Naive B cell (primary cell): ENCODE measurements at regions not wholly inside any gene's neighbourhood (a gene's known extent, or its start where the extent isn't known, plus 50 kb on each side); places are given as distances from the start of the nearest gene placed in this dataset.

Experiments
- ATAC-seq, 2 donors: fragments of 150-1000 bp; cut with Tn5 transposase; 2 replicates each; pipeline ENCODE4 v1.10.0; 2021; ENCODE audit warnings: low read depth in 2 of 2, mild to moderate bottlenecking in 2 of 2, moderate library complexity in 2 of 2
- DNase-seq: peaks from one replicate; pipeline ENCODE4 v3.0.0; 2022
- H3K27ac Mint-ChIP-seq, 6 donors: one replicate each; pipeline ENCODE4 v1.8.0; 2020 to 2022; ENCODE audit warnings: mild to moderate bottlenecking in 6 of 6, mixed read lengths in 6 of 6, moderate library complexity in 5 of 6, inconsistent platforms in 2 of 6
- H3K27me3 Mint-ChIP-seq, 3 donors: one replicate each; pipeline ENCODE4 v1.8.0; 2021 to 2022; ENCODE audit warnings: mixed read lengths in 3 of 3, mild to moderate bottlenecking in 1 of 3
- H3K36me3 Mint-ChIP-seq, 2 donors: one replicate each; pipeline ENCODE4 v1.8.0; 2020 to 2022; ENCODE audit warnings: mixed read lengths in 2 of 2, inconsistent platforms in 1 of 2, mild to moderate bottlenecking in 1 of 2
- H3K4me1 Mint-ChIP-seq, 3 donors: one replicate each; pipeline ENCODE4 v1.8.0; 2020 to 2022; ENCODE audit warnings: mixed read lengths in 3 of 3, inconsistent platforms in 1 of 3, mild to moderate bottlenecking in 1 of 3, moderate library complexity in 1 of 3
- H3K4me3 Mint-ChIP-seq, 8 donors: one replicate each; pipeline ENCODE4 v1.8.0; 2020 to 2022; ENCODE audit warnings: mild to moderate bottlenecking in 8 of 8, mixed read lengths in 8 of 8, moderate library complexity in 8 of 8, inconsistent platforms in 2 of 8
- H3K9me3 Mint-ChIP-seq, 7 donors: one replicate each; pipeline ENCODE4 v1.8.0; 2020 to 2022; ENCODE audit warnings: mixed read lengths in 7 of 7, mild to moderate bottlenecking in 5 of 7, inconsistent platforms in 2 of 7, moderate library complexity in 1 of 7

DNA sequence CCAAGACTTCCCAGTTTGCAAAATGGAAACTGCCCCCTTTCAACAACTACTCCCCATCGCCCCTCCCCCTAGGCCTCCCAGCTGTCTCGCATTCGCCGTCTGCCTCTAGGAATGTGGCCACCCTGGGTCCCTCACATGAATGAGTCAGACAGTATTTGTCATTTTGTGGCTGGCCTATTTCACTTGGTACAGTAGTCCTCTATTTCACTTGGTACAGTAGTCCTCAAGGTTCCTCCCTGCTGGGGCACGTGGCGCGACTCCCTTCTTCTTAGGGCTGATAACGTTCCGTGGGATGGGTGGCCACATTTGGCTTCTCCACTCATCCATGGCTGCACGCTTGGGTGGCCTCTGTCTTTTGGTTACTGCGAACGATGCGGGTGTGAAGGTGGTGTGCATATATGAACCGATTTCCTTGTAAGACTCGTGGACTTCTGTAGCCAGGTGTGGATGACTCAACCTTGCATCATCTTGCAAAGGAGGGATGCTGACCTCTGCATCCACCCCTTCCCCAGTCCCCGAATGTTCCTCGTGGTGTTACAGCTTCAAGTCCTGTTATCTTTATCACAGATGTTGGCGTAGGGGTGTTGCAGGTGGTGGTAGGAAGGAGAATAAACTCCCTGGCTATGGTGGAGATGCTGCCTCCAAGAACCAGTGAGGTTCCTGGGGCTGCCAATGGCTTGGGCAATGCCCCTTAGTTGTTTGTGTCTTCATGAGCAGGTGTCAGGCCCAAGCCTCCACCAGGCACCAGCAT lies 112.1 kb upstream of the SOX1 start:
- no peak for DNase-seq
- H3K27me3 Mint-ChIP-seq, result no peaks in the 10 kb centered on the region
- ATAC-seq, result no peak

GRCh38 chr13:111955412-111956065 lies 111.4 kb upstream of the SOX1 start:
- H3K27ac Mint-ChIP-seq, result no peak overlapping the region
- no peaks in the 10 kb centered on the region for H3K36me3 Mint-ChIP-seq
- no peaks in the 10 kb centered on the region for H3K27me3 Mint-ChIP-seq
- DNase-seq, result no peak
- peaks cover 0 to 9% (median 5%) of the 10 kb centered on the region in 7 donors for H3K9me3 Mint-ChIP-seq
- ATAC-seq, result no peak
- H3K4me3 Mint-ChIP-seq, result no peak overlapping the region
- H3K4me1 Mint-ChIP-seq, result no peaks in the 10 kb centered on the region

More for the DNA sequence above, 112.1 kb upstream of the SOX1 start:
- no peak overlapping the region for H3K27ac Mint-ChIP-seq
- H3K4me1 Mint-ChIP-seq, result no peaks in the 10 kb centered on the region
- peaks cover 0 to 13% (median 6%) of the 10 kb centered on the region in 7 donors for H3K9me3 Mint-ChIP-seq
- peak overlapping the region in 1 of 8 donors; percentile 60 for H3K4me3 Mint-ChIP-seq
- H3K36me3 Mint-ChIP-seq, result no peaks in the 10 kb centered on the region

- DNase-seq, result no peak
Observed at GRCh38 chr13:111956261-111957151, 110.4 kb upstream of the SOX1 start.

GRCh38 chr13:111957913-111958450 lies 109.0 kb upstream of the SOX1 start:
- Mint-ChIP-seq H3K27me3 (no peaks in the 10 kb centered on the region), H3K36me3 (no peaks in the 10 kb centered on the region), H3K4me1 (no peaks in the 10 kb centered on the region), H3K27ac (no peak overlapping the region), H3K9me3 (peaks cover 0 to 2% (median 0%) of the 10 kb centered on the region in 7 donors), H3K4me3 (no peak overlapping the region)
- no peak for ATAC-seq
- DNase-seq, result no peak

More at GRCh38 chr13:111956261-111957151, 110.4 kb upstream of the SOX1 start:
- Mint-ChIP-seq H3K4me1 (no peaks in the 10 kb centered on the region), H3K4me3 (no peak overlapping the region), H3K9me3 (peaks cover 0 to 3% (median 0%) of the 10 kb centered on the region in 7 donors), H3K36me3 (no peaks in the 10 kb centered on the region), H3K27ac (no peak overlapping the region), H3K27me3 (no peaks in the 10 kb centered on the region)
- no peak for ATAC-seq

DNA sequence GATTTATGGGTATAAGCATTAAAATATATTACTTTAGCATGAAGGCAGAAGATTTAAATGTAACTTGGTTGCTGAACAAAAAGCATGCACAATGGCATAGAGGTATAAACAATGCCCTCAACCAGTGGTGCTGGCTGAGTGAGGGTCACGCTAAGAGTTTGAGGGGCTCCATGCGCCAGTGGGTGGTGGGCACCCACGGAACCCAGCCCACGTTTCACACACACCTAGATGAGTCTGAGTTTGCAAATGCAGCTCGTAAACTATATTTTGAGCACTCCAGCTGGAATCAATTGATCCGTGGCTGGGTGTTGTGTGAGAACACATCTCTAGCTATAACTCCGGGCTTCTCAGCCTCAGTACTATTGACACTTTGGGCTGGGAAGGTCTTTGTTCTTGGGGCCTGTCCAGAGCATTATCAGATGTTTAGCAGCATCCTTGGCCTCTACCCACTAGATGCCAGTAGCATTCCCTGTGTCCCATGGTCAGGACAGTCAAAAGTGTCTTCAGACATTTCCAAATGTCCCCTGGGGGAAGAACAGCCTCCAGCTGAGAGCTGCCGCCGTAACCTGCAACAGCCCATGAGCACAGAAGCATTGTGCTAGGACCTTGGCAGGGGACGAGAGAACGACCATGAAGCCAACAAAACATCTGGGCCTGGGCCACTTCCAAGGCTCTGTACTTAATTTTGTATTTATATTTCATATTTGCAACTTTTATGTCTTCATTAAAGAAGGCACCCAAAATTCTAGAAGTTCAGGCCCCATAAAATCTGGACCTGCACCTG lies 108.1 kb upstream of the SOX1 start:
- H3K4me3 Mint-ChIP-seq, result no peak overlapping the region
- no peaks in the 10 kb centered on the region for H3K36me3 Mint-ChIP-seq
- H3K9me3 Mint-ChIP-seq, result peaks cover 0 to 2% (median 0%) of the 10 kb centered on the region in 7 donors
- no peak for DNase-seq
- no peak overlapping the region for H3K27ac Mint-ChIP-seq
- ATAC-seq, result no peak
- no peaks in the 10 kb centered on the region for H3K4me1 Mint-ChIP-seq
- no peaks in the 10 kb centered on the region for H3K27me3 Mint-ChIP-seq

GRCh38 chr13:111960152-111960772 lies 106.7 kb upstream of the SOX1 start:
- Mint-ChIP-seq H3K36me3 (no peaks in the 10 kb centered on the region), H3K27ac (no peak overlapping the region), H3K4me3 (no peak overlapping the region), H3K9me3 (peaks cover 0 to 2% (median 0%) of the 10 kb centered on the region in 7 donors), H3K27me3 (no peaks in the 10 kb centered on the region), H3K4me1 (no peaks in the 10 kb centered on the region)
- ATAC-seq (no peak), DNase-seq (no peak)

DNA sequence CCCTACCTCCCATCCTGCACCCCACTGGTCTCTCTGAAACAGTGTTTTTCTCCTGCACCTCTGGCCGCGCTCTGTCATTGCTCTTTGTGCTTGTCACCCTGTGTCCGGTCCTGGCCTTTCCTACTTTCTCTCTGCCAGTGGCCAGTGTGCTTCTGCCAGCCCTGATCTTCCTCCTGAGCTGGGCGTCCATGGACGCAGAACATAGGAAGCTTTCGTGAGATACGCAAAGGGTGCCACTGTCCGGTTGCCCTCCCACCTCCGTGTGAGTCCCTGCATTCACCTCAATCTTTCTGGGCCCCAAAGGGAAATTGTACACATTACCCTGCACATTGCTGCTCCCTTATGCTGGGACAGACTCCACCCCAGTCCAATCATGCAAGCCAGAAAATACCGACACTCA lies 105.7 kb upstream of the SOX1 start:
- Mint-ChIP-seq H3K4me1 (no peaks in the 10 kb centered on the region), H3K9me3 (peaks cover 0 to 2% (median 0%) of the 10 kb centered on the region in 7 donors), H3K27me3 (no peaks in the 10 kb centered on the region), H3K27ac (no peak overlapping the region), H3K36me3 (no peaks in the 10 kb centered on the region), H3K4me3 (no peak overlapping the region)
- DNase-seq, result no peak
- ATAC-seq, result no peak

GRCh38 chr13:111961651-111962192 lies 105.2 kb upstream of the SOX1 start:
- no peaks in the 10 kb centered on the region for H3K27me3 Mint-ChIP-seq
- H3K36me3 Mint-ChIP-seq, result no peaks in the 10 kb centered on the region

GRCh38 chr13:111962431-111962891 lies 104.5 kb upstream of the SOX1 start:
- Mint-ChIP-seq H3K4me3 (no peak overlapping the region), H3K9me3 (peaks cover 0 to 2% (median 0%) of the 10 kb centered on the region in 7 donors), H3K27me3 (peaks cover 0 to 5% (median 2%) of the 10 kb centered on the region in 3 donors), H3K4me1 (no peaks in the 10 kb centered on the region), H3K27ac (no peak overlapping the region), H3K36me3 (no peaks in the 10 kb centered on the region)
- ATAC-seq (no peak), DNase-seq (no peak)

More at GRCh38 chr13:111961651-111962192, 105.2 kb upstream of the SOX1 start:
- Mint-ChIP-seq H3K9me3 (peaks cover 0 to 2% (median 0%) of the 10 kb centered on the region in 7 donors), H3K4me3 (no peak overlapping the region), H3K27ac (no peak overlapping the region), H3K4me1 (no peaks in the 10 kb centered on the region)
- DNase-seq (no peak), ATAC-seq (no peak)

GRCh38 chr13:111963031-111963430 lies 103.9 kb upstream of the SOX1 start:
- peaks cover 0 to 8% (median 5%) of the 10 kb centered on the region in 3 donors for H3K27me3 Mint-ChIP-seq
- ATAC-seq (no peak), DNase-seq (no peak)
- H3K4me3 Mint-ChIP-seq, result no peak overlapping the region
- H3K4me1 Mint-ChIP-seq, result no peaks in the 10 kb centered on the region
- peak overlapping the region in 1 of 6 donors; percentile 22 for H3K27ac Mint-ChIP-seq
- H3K36me3 Mint-ChIP-seq, result no peaks in the 10 kb centered on the region
- peaks cover 0 to 2% (median 0%) of the 10 kb centered on the region in 7 donors for H3K9me3 Mint-ChIP-seq

DNA sequence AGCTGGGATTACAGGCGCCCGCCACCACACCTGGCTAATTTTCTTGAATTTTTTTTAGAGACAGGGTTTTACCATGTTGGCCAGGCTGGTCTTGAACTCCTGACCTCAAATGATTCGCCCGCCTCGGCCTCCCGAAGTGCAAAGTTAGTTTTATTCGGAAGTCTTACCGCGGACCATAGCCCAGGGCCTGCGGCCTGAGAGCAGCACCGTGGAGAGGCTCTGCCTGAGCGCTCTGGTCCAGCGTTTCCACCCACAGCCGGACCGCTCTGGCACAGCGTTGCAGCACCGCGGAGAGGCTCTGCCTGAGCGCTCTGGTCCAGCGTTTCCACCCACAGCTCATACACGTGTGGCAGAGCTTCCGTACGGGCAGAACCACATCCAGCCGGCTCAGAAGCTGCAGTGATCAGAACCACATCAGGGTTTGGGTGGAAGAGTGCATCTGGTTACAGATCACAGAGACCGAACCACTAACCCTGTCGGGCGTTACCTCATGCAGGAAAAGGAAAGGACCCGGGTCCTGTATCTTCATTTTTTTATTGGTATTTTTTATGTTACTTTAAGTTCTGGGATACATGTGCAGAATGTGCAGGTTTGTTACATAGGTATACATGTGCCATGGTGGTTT lies 102.4 kb upstream of the SOX1 start:
- no peak for ATAC-seq
- H3K4me3 Mint-ChIP-seq, result no peak overlapping the region
- no peaks in the 10 kb centered on the region for H3K9me3 Mint-ChIP-seq
- H3K27me3 Mint-ChIP-seq, result peaks cover 0 to 9% (median 8%) of the 10 kb centered on the region in 3 donors
- H3K36me3 Mint-ChIP-seq, result no peaks in the 10 kb centered on the region
- no peaks in the 10 kb centered on the region for H3K4me1 Mint-ChIP-seq
- no peak for DNase-seq
- no peak overlapping the region for H3K27ac Mint-ChIP-seq
